VCaP (cell line): ENCODE measurements at regions not wholly inside any gene's neighbourhood (a gene's known extent, or its start where the extent isn't known, plus 50 kb on each side); places are given as distances from the start of the nearest gene placed in this dataset.

ENCODE experiments used
- H3K27ac ChIP-seq: fragments of 450-650 bp; 2 replicates; pipeline ENCODE4 v1.5.1; 2017
- CTCF ChIP-seq: fragments of 450-650 bp; conservative IDR thresholded peaks from 2 replicates; pipeline ENCODE4 v1.5.1; 2017; ENCODE audit warnings: mild to moderate bottlenecking, moderate library complexity

- no peak overlapping the region for H3K27ac ChIP-seq
- TF ChIP-seq CTCF: no peak
Observed at GRCh38 chr7:142355328-142355727, 97.5 kb upstream of the PRSS58 start.

DNA sequence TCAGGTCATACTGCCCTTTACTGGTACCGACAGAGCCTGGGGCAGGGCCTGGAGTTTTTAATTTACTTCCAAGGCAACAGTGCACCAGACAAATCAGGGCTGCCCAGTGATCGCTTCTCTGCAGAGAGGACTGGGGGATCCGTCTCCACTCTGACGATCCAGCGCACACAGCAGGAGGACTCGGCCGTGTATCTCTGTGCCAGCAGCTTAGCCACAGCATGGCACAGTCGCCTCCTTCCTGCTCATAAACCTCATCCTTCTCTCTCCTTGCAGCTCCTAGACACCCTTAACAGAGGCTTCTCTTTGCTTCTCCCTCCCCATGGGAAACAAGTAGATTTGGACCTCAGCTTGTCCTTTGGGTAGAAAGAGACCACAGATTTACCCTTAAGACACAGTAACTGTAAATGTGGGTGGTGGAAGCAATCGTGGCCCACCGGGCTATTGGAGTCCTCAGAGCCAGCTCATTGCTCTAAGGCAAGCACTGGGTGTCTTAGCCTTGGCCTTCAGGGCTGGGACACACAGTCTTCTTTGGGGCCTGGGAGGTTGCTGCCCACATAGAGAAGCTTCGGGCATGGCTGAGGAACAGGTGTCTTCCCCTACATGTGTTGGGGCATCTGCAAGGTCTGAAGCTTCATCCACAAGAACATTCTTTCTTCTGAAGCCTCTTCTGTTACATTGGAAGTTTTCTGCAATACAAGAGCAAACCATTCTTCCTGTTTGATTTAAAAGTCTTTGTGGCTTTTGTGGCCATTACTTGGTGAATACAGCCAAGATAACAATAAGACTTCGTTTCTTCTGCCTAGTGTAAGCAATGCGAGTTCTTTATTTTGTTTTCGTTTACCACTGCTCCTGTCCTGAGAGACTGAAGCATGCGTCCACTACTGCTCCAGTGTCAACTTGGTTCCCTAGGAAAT, 95.5 kb upstream of the PRSS58 start:
- TF ChIP-seq CTCF: no peak
- H3K27ac ChIP-seq: no peak overlapping the region

DNA sequence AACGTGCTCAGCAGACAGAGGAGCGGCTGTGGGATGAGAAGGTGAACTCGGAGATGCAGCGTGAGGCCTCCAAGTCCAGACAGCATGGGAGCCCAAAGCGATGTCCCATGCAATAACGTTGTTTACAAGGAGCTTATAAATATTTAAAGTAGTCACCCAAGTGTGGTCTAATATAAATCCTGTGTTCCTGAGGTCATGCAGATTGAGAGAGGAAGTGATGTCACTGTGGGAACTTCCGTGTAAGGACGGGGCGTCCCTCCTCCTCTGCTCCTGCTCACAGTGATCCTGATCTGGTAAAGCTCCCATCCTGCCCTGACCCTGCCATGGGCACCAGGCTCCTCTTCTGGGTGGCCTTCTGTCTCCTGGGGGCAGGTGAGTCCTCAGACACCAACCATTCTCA, 94.7 kb upstream of the PRSS58 start:
- no peak for TF ChIP-seq CTCF
- H3K27ac ChIP-seq: no peak overlapping the region

- no peak overlapping the region for H3K27ac ChIP-seq
- no peak for TF ChIP-seq CTCF
Observed at GRCh38 chr7:142351145-142351544, 93.3 kb upstream of the PRSS58 start.

GRCh38 chr7:142349670-142350405, 92.0 kb upstream of the PRSS58 start:
- no peak overlapping the region for H3K27ac ChIP-seq
- TF ChIP-seq CTCF: no peak

DNA sequence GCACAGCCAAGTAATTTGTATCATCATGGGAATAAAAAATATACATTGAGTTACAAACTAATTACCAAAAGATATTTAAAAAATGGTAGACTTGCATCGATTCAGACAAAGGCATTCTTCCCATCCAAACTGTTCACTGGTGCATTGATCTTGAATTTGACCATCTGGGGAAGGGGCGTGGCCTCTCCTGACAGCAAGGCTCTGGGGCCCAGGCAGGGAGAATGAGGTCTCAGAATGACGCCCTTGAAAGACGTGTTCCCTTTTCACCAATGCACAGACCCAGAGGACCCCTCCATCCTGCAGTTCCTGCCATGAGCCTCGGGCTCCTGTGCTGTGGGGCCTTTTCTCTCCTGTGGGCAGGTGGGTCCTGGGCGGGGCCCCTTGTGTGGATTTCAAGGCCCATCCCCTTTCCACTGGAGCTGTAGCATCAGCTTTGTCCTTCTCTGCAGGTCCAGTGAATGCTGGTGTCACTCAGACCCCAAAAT, 91.1 kb upstream of the PRSS58 start:
- no peak for TF ChIP-seq CTCF
- no peak overlapping the region for H3K27ac ChIP-seq

GRCh38 chr7:142348100-142348499, 90.2 kb upstream of the PRSS58 start:
- TF ChIP-seq CTCF: no peak
- no peak overlapping the region for H3K27ac ChIP-seq
